Activated T-cell treated with anti-CD3 and anti-CD28 coated beads for 1 hour (primary cell): ENCODE measurements at regions not wholly inside any gene's neighbourhood (a gene's known extent, or its start where the extent isn't known, plus 50 kb on each side); places are given as distances from the start of the nearest gene placed in this dataset.

Experiments used
- DNase-seq: peaks from one replicate; pipeline ENCODE4 v3.0.0-alpha.2; 2020; ENCODE audit warnings: low read depth

DNA sequence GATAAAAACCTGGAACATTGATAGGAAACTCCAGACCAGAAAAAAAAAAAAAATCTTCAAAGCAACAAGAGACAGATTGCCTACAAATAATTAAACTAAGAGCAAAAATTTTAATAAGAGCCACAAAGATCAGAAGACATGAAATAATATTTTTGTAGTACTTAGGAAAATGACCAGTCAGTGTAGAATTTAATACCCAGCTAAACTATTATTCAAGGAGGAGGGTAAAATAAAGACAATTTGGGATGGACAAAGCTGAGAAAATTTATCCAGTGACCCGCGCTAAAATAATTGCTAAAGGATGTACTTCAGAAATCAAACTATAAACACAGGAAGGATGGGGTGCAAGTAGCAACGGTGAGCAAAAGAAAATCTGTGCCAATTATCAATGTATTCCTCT is 133.2 kb downstream of the AQP9 start:
- no peak for DNase-seq

GRCh38 chr15:58273104-58273503 is 134.9 kb downstream of the AQP9 start:
- no peak for DNase-seq

DNA sequence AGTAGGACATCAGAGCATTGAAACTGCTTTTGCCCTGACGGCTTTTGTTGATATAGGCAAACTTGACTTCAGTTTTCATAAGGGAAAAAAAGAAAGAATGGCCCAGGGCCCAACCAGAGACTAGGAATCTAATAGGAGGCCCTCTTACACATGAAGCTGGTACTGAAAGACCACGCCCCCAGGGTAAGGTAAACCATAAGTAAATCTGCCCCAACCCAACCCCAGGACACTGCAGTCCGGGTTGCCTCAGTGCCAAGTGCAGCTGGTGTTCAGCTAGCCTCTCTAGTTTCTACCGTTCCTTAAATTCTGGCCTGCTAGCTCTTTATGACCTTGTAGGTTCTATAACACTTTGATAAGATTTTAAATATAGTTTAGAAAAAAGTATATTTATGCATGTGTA is 136.7 kb downstream of the AQP9 start:
- DNase-seq: no peak

DNA sequence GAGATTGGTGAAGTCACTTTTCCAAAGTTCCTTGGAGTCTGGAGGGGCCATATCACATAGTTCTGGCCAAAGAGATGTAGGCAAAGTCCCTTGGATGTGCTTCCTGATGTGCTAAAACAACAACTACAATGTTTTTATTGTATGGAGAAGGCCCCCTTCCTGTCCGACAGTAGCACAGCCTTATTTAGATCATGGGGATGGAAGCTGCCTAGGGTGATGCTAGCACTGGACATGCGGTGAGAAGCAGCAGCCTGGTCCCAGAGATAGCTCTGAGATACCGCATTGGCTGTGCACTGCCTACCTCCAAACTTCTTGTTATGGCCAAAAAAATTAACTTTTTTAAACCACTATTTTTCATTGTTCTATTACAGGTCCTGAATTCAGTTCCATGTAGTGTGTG is 137.6 kb downstream of the AQP9 start:
- no peak for DNase-seq

- DNase-seq: no peak
These were observed 138.7 kb downstream of the AQP9 start for GRCh38 chr15:58276924-58277323.

GRCh38 chr15:58277333-58277732 is 139.2 kb downstream of the AQP9 start:
- no peak for DNase-seq

DNA sequence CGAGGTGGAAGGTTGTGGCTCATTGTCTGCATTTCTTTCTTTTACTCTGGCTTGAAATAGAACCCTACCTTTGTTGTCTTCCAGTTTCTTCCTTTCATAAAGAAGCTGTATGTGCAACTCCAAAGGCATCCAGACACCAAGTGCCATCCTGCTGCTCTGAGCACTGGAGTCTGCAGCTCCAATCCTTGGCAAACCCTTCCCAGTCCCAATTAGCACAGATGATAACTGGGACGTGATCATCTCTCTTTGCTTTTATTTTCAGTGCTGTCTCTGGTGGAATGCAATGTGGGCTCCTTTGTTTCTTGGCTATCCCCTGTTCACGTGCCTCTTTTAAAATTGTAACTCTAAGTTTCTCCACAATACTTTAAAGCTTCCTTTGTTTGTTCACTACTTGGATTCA is 140.9 kb downstream of the AQP9 start:
- no peak for DNase-seq

- DNase-seq: no peak
These were observed 141.5 kb downstream of the AQP9 start for GRCh38 chr15:58279654-58280053.

- no peak for DNase-seq
These were observed 144.0 kb downstream of the AQP9 start for GRCh38 chr15:58282060-58282708.

GRCh38 chr15:58283302-58283701 is 145.1 kb downstream of the AQP9 start:
- no peak for DNase-seq

- DNase-seq: no peak
These were observed 146.1 kb downstream of the AQP9 start for GRCh38 chr15:58284293-58284692.

DNA sequence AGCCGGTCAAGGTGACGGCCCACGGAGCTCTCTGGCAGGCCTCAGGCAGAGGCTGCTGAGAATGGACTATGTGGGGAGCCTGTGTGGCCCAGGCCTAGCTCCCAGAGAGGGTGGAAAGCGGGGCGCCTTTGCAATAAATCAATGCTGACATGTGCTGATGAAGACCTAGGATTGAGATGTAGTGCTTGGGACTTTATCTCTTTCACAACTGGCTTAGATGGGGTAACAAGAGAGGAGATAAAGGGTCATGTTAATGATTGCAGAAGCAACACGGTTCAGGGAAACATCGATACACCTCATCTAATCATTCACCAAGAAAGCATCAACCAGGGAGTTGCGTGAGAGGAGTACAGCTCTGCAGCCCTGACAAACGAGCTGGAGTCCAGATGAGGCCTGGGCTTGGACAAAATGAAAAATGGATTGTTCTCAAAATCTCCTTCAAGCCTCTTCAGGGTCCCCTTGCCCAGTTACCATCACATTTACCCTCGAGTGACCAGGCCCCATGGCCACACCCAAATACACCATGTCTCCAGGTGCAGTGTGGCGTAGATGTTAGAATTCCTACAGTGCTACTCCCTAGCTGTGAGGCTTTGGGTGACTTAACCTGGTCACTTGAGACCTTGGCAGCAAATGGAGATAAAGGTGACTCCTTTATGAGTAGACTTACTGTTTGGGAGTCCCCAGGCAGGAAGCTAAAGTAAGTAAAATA is 146.4 kb upstream of the LIPC start:
- DNase-seq: no peak

DNA sequence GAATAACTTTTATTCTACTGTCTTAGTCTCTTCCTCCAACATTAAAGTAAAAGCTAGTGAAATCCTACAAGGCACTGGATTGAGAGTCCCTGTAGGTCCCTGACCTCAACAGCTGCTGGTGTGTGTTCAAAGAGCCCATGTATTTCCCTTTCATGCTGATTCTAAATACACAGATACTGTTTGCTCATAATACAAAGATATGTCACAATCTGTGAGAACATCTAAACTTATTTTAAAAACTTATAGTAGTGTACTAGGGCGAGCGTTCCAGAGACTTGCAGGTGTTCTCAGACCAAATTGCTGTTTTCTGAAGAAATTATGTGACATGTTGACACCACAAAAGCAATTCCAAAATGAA is 145.9 kb upstream of the LIPC start:
- DNase-seq: no peak

DNA sequence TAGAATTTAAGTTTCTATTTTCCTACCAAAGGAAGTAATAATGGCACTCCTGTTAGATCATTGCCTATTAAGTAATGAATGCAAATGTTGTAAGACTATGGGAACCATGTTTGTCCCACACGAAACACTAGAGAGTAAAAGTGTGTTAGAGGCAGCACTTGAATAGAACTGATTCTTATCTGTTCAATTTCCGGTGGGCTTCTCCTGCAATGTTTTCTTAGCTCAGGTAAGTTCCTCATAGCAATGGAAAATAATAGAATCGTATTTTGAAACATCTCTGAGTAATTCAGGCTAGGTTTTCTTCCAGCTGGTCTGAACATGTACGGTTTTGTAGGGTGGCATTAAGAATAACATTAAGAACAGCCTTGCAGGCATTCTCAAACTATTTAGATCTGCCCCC is 145.3 kb upstream of the LIPC start:
- no peak for DNase-seq

DNA sequence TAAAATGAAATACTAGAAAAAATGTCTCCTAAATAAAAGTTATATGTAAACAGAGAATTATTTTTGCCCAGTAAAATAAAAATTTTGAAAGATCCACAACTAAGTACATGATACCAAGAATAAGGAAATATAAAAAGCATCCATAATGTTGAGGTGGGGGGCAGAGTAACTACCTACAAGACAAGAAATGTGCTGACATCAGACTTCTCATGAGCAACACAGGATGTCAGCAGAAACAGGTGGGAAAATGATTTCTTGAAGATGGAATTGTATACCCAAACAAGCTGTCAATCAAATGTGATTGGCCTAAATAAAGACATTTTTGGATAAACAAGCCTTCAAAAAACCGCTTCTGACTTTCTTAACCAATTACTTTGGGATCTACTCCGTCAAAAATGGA is 143.9 kb upstream of the LIPC start:
- DNase-seq: no peak

GRCh38 chr15:58288592-58288991 is 143.2 kb upstream of the LIPC start:
- DNase-seq: no peak

DNA sequence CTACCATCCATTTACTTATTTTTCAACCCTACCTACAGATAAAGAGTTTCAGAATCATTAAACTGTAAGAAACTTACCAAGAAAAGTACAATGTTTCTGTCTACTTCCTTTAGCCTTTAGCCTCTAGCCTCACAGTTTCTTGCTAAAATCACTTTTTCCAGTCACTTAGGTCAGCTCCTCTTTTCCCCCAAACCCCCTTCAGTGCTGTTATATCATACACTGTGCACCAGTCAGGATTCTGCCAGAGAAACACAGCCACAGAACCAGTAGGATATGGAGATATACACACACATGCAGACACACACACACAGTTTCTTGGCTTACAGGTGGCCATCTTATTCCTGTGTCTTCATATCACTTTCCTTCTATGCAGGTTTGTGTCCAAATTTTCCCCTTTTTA is 139.9 kb upstream of the LIPC start:
- no peak for DNase-seq

- DNase-seq: no peak
These were observed 139.0 kb upstream of the LIPC start for GRCh38 chr15:58292751-58293175.

GRCh38 chr15:58293622-58294550 is 137.9 kb upstream of the LIPC start:
- no peak for DNase-seq

GRCh38 chr15:58294681-58295254 is 137.0 kb upstream of the LIPC start:
- no peak for DNase-seq

DNA sequence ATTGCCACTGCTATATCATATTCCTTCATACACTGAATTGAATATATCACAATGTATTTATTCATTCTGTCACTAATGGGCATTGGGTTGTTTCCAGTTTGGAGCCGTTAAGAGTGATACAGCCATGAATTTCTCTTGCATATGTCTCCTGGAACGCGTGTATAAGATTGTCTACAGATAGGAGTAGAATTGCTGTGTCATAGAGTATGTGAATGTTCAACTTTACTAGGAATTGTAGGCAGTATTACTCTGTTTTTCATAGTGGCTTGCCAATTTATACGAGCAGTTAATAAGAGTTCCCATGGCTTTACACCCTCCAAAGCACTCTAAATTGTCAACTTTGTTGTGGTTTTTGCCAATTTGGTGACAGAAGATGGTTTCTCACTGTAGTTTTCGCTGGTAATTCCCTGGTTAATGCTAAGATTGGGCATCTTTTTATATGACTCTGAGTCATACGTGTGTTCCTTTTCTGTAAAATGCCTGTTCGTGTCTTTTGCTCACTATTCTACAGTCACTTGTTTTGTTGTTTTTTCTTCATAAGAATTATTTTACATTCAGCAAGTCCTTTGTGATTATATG is 136.1 kb upstream of the LIPC start:
- DNase-seq: no peak

- DNase-seq: no peak
These were observed 135.5 kb upstream of the LIPC start for GRCh38 chr15:58296276-58296675.
